A204.1 (cell line): ENCODE measurements at regions not wholly inside any gene's neighbourhood (a gene's known extent, or its start where the extent isn't known, plus 50 kb on each side); places are given as distances from the start of the nearest gene placed in this dataset.

Experiments
- FAIRE-seq: peaks from 2 replicates; lab custom pipeline; 2012; peaks lifted over from hg19 to GRCh38; lab: Jason Lieb, UNC

DNA sequence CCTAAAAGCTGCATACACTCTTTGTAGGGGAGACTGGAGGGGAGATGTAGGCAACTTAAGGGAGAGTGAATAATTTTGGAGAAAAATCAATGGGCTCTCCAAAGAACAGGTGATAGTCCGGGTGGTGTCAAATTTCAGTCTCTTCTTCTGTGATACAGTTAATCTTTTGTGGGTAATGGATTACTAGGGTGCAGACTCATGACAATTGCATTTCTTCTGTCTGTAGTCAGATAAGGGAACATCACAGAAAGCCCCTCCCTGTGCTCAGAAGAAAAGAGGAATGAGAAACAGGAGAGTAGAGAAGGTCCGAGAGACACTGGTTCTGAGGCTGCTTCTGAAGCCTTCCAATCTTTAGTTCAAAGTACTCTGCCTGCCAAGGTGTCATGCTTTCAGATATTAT, 1140.7 kb upstream of the LRRN3 start:
- no peak for FAIRE-seq

- FAIRE-seq, result no peak
Observed at GRCh38 chr7:109950821-109951564, 1139.9 kb upstream of the LRRN3 start.

DNA sequence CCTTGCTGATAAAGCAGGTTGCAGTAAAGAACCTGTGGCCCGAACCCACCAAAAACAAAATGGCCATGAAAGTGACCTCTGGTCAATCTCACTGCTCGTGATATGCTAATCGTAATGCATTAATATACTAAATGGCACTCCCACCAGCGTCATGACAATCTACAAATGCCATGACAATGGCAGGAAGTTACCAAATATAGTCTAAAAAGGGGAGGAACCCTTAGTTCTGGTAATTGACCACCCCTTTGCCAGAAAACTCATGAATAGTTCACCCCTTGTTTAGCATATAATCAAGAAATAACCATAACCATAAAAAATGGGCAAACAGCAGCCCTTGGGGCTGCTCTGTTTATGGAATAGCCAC, 1139.4 kb upstream of the LRRN3 start:
- FAIRE-seq, result no peak

- no peak for FAIRE-seq
Observed at GRCh38 chr7:109955986-109956385, 1134.9 kb upstream of the LRRN3 start.

DNA sequence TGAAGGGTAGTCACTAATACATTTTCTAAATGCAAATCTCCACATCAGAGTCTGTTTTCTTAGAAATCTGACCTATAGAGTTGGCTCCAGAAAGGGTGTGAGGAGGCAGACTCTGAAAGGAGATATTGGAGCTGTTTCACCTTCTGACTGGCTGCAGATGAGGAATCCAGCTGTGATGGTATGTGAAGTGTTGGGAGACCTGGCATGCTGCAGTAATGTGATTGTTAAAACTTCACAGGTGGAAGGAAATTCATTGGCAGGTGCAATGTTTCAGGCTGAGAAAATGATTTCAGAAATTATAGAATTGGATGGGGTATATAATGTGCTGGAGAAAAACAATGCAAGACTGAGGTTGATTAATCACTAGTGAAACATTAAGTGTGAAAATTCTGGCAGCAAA, 1134.0 kb upstream of the LRRN3 start:
- no peak for FAIRE-seq

DNA sequence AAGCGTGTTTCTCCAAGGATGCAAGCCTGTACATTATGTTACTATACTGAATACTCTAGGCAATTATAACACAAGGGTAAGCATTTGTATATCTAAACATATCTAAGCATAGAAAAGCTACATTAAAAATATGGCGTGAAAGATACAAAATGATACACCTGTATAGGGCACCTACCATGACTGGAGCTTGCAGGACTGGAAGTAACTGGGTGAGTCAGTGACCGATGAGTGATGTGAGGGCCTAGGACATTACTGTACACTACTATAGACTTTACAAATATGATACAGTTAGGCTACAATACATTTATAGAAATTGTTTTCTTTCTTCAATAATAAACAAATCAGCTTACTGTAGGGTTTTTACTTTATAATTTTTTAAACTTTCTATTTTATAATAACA, 1127.2 kb upstream of the LRRN3 start:
- no peak for FAIRE-seq

DNA sequence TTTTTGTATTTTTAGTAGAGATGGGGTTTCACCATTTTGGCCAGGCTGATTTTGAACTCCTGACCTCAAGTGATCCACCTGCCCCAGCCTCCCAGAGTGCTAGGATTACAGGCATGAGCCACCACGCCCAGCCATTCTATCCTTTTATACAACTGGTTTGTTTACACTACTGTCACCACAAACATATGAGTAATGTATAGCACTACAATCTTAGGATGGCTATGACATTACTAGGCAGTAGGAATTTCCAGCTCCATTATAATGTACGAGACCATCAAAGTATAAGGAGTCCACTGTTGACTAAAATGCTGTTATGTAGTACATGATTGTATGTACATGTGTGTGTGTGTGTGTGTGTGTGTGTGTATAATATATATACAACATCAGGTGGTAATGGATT, 1126.1 kb upstream of the LRRN3 start:
- FAIRE-seq, result no peak

DNA sequence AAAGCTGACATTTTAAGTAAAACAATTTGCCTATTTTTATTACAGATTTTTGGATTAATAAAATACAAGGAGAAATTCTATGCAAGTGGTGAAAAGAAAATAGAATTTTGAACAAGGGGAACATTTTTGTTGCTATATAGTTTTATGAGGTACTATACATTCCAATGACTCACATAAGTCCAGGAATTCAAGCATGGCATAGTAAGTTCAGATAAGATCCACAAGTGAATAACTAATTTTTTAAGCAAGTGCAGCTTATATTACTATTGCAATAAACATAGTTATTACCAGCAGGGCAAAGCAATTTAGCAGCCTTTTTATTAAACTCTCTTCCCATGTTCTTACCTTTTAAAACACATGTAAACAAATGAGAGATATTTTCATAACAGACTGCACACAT, 1123.5 kb upstream of the LRRN3 start:
- FAIRE-seq, result no peak

- FAIRE-seq, result peak; percentile 19
Observed at GRCh38 chr7:109983618-109984017, 1107.3 kb upstream of the LRRN3 start.

- FAIRE-seq, result no peak
Observed at GRCh38 chr7:109984729-109985128, 1106.2 kb upstream of the LRRN3 start.

GRCh38 chr7:109986701-109987100, 1104.2 kb upstream of the LRRN3 start:
- FAIRE-seq, result no peak

- peak; percentile 3 for FAIRE-seq
Observed at GRCh38 chr7:109996411-109996810, 1094.5 kb upstream of the LRRN3 start.

GRCh38 chr7:109996927-109997326, 1094.0 kb upstream of the LRRN3 start:
- FAIRE-seq, result no peak

DNA sequence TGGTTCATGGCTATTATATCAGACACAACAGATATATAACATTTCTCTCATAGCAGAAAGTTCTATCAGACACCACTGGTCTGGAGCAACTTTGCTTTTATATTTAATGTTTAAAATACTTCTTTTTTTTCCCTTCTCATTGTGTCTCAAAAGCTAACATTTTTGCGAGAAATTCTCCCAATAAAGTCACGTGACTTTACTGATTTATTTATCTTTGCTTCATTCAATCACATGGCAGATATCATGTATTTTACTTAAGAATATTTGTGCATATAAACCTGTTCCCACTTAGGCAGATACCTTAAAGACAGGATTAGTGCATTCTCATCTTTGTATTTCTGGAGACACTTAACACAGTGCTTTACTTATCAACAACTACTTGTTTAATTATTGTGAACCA, 1093.1 kb upstream of the LRRN3 start:
- FAIRE-seq, result no peak

- no peak for FAIRE-seq
Observed at GRCh38 chr7:110001254-110001938, 1089.5 kb upstream of the LRRN3 start.

DNA sequence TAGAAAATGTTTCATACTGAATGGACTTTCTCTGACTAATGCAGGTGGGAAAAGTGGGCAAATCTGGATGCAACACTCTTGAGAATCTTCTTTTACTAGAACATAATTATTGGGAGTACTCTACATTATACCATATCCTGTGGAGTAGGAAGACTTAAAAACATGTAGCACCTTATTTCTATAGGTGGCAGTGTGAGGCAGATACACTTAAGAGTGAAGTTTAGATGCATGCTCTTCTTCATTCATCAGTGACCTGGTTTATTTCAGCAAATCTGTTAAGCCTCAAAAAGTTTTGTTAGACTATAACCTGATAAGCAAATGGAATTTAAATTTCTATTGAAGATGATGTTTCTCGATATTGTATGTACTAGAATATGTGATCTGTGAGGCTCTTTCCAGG, 1087.1 kb upstream of the LRRN3 start:
- no peak for FAIRE-seq

- FAIRE-seq, result no peak
Observed at GRCh38 chr7:110007320-110008063, 1083.4 kb upstream of the LRRN3 start.

GRCh38 chr7:110010359-110010758, 1080.6 kb upstream of the LRRN3 start:
- FAIRE-seq, result no peak

DNA sequence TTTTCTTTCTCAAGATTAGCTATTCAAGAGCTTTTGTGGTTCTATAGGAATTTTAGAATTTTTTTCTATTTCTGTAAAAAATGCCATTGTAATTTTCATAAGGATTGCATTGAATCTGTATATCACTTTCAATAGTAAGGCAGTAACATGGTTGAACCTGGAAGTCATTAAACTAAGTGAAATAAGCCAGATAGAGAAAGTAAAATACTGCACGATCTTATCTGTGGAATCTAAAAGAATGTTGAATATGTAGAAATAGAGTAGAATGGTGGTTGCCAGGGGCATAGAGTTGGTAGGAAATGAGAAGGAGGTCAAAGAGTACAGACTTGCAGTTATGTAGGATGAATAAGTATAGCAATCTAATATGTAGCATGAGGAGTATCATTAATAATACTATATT, 1073.5 kb upstream of the LRRN3 start:
- no peak for FAIRE-seq

DNA sequence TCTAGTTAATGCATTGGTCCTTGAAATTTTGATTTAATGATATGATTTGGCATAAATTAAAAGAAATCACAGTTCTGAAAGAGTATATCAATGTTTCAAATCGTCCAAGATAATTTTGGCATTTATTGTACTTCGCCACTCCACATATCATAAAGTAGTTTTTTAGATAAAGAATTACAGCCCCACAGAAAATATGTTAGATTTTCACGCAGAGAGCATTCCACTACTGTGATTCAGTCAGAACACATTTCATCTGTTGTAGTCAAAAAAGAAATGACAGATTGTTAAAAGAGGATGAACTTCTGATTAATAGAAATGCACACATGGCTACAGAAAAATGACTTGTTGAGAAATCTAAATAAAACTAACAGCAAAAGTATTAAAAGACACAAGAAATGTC, 1063.5 kb upstream of the LRRN3 start:
- FAIRE-seq, result no peak

DNA sequence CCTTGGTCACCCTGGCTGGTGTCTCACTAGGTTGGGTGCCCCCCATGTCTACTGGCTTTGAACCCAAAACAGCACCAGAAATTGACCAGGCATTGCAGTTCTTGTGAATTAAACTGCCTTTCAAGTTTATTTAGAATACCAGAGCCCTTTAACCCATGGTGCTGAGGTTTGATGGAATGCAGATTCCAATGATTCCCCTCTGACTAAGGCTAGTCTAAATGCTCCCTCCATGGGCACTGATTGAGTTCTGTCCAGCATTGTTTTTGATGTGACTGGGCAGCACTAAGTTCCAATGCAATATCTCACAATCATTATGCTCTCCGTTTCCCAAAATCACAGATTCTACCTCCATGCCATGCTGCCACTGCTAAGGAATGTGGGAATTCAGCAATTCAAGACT, 1047.4 kb upstream of the LRRN3 start:
- FAIRE-seq, result no peak

DNA sequence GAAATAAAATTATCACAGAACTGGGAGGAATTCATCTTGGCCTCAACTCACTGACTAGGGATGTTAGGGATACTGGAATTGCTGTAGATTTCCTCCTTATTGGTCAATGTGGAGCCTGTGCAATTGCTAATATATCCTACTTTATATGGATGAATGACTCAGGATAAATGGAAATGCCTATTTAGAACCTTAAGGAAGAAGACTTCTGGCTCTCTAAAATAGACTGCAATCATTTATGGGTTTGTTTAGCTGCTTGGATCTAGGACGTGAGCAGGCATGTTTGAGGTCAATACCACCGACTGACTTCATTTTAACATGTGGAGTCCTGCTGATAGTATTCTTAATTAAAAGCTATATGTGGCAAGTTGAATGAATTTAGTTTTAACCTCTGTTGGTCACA, 1040.1 kb upstream of the LRRN3 start:
- FAIRE-seq, result no peak

- FAIRE-seq, result no peak
Observed at GRCh38 chr7:110051372-110051771, 1039.6 kb upstream of the LRRN3 start.

DNA sequence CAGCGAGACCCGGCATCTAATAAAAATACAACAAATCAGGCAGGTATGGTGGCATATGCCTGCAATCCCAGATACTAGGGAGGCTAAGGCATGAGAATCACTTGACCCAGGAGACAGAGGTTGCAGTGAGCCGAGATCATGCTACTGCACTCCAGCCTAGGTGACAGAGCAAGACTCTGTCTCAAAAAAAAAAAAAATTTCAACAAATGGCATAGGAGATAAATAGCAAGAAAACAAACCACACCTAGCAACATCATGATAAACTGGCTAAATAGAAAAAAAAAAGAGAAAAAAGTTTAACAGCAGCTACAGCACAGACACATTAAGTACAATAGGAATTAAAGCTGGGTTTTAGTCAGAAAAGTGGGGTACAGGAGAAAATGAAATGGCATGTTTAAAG, 1034.6 kb upstream of the LRRN3 start:
- FAIRE-seq, result no peak
